22Rv1 (cell line): ENCODE measurements at regions not wholly inside any gene's neighbourhood (a gene's known extent, or its start where the extent isn't known, plus 50 kb on each side); places are given as distances from the start of the nearest gene placed in this dataset.

Experiments used
- ZFX ChIP-seq: fragments of 450-650 bp; IDR thresholded peaks from 2 replicates; pipeline ENCODE4 v1.6.1; 2017; ENCODE audit warnings: antibody characterized with exemption, borderline replicate concordance
- TF ChIP-seq, protein P1 (sequence below): fragments of 450-650 bp; IDR thresholded peaks from 2 replicates; pipeline ENCODE4 v1.5.1; 2017; ENCODE audit warnings: mild to moderate bottlenecking

GRCh38 chr2:59761966-59762365 lies 791.5 kb downstream of the BCL11A start:
- TF ChIP-seq, protein P1, sequence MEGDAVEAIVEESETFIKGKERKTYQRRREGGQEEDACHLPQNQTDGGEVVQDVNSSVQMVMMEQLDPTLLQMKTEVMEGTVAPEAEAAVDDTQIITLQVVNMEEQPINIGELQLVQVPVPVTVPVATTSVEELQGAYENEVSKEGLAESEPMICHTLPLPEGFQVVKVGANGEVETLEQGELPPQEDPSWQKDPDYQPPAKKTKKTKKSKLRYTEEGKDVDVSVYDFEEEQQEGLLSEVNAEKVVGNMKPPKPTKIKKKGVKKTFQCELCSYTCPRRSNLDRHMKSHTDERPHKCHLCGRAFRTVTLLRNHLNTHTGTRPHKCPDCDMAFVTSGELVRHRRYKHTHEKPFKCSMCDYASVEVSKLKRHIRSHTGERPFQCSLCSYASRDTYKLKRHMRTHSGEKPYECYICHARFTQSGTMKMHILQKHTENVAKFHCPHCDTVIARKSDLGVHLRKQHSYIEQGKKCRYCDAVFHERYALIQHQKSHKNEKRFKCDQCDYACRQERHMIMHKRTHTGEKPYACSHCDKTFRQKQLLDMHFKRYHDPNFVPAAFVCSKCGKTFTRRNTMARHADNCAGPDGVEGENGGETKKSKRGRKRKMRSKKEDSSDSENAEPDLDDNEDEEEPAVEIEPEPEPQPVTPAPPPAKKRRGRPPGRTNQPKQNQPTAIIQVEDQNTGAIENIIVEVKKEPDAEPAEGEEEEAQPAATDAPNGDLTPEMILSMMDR, result no peak
- TF ChIP-seq ZFX, result no peak
